ENCODE measurements at regions not wholly inside any gene's neighbourhood (a gene's known extent, or its start where the extent isn't known, plus 50 kb on each side); places are given as distances from the start of the nearest gene placed in this dataset.

DNA sequence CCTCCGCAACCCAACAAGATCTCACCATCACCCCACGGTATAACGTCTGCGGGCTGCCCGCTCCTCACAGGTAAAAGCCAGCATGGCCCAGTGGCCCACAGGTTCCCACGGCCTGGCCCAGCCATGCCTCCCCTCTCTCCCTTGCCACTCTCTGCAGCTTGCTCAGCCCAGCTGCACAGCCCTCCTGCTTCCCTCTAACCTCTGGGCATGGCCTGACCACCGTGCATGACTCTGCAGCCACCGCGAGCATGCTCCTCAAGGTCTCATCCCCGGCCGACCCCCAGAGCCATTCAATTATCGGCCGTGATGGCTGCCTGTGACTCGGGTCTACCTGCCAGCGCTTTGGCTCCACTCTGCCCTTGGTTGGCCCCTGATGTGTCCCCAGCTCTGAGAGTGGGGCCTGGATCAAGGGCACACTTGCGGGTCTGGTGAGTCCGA, 185.5 kb downstream of the CTTN start:
- no peak for TF ChIP-seq EZH2 (IDR thresholded peaks at IDR 0.05; ENCODE audit: borderline replicate concordance)
- TF ChIP-seq EZH2phosphoT487 (IDR thresholded peaks at IDR 0.05; ENCODE audit: low read depth, severe bottlenecking, unreplicated experiment), result no peak
- TF ChIP-seq, protein P1, sequence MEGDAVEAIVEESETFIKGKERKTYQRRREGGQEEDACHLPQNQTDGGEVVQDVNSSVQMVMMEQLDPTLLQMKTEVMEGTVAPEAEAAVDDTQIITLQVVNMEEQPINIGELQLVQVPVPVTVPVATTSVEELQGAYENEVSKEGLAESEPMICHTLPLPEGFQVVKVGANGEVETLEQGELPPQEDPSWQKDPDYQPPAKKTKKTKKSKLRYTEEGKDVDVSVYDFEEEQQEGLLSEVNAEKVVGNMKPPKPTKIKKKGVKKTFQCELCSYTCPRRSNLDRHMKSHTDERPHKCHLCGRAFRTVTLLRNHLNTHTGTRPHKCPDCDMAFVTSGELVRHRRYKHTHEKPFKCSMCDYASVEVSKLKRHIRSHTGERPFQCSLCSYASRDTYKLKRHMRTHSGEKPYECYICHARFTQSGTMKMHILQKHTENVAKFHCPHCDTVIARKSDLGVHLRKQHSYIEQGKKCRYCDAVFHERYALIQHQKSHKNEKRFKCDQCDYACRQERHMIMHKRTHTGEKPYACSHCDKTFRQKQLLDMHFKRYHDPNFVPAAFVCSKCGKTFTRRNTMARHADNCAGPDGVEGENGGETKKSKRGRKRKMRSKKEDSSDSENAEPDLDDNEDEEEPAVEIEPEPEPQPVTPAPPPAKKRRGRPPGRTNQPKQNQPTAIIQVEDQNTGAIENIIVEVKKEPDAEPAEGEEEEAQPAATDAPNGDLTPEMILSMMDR (IDR thresholded peaks at IDR 0.05; ENCODE audit: poor library complexity), result no peak
- Histone ChIP-seq H3K4me2 (no peak overlapping the region), H3K79me2 (no peaks in the 10 kb centered on the region), H3K27me3 (no peaks in the 10 kb centered on the region), H2AFZ (no peak overlapping the region), H3K4me1 (ENCODE audit: insufficient read depth) (no peaks in the 10 kb centered on the region), H3K9me3 (ENCODE audit: low read depth) (no peaks in the 10 kb centered on the region), H3K27ac (no peak overlapping the region), H3K36me3 (replicated peaks; ENCODE audit: insufficient read depth, low read depth) (no peaks in the 10 kb centered on the region), H4K20me1 (ENCODE audit: insufficient read depth, poor library complexity, severe bottlenecking) (no peaks in the 10 kb centered on the region), H3K4me3 (no peak overlapping the region), H3K9me2 (replicated peaks; ENCODE audit: insufficient read depth) (no peaks in the 10 kb centered on the region)
- DNase-seq (ENCODE audit: low spot score), result no peak
- 97% methylated on average over 17 of the region's 17 CpGs for WGBS (ENCODE audit: low lambda C conversion rate, missing lambda C conversion rate)

DNA sequence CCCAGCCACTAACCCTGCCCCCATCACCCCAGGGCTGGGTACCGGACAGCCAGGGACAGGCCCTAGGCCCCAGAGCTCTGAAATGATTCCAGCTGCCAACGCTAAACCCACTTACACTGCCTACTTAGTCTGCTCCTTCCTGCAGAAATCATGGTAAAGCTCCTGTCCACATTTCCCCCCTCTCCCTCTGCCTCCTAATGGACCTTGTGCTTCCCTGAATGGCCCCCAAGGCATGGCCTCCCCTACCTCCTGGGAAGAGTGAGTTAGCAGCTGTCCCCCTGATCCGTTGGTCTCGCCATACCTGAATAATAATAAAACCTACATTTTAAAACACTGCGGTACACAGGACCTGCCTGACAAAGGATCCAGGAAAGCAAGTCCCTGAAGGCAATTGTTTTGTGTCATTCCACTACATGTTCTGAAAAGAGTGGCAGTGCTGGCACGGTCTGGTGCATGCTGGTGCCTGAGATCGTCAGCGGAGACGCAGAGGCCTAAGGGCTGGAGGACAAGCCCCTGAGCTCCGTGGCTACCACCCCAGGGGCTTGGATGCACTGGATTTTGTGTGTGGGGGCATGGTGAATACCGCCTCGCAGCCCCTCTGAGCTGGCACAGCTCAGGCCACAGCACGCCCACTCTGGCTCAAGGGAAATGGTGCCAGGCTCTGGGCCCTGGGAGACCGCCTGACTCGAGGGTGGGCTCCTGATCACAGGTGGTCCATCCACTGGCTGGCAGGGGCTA, 186.3 kb downstream of the CTTN start:
- Histone ChIP-seq H3K79me2 (no peaks in the 10 kb centered on the region), H2AFZ (no peak overlapping the region), H3K36me3 (replicated peaks; ENCODE audit: insufficient read depth, low read depth) (no peaks in the 10 kb centered on the region), H3K27ac (no peak overlapping the region), H3K4me3 (no peak overlapping the region), H3K27me3 (no peaks in the 10 kb centered on the region), H4K20me1 (ENCODE audit: insufficient read depth, poor library complexity, severe bottlenecking) (no peaks in the 10 kb centered on the region), H3K9me2 (replicated peaks; ENCODE audit: insufficient read depth) (no peaks in the 10 kb centered on the region), H3K4me2 (no peak overlapping the region), H3K4me1 (ENCODE audit: insufficient read depth) (no peaks in the 10 kb centered on the region), H3K9me3 (ENCODE audit: low read depth) (no peaks in the 10 kb centered on the region)
- WGBS (ENCODE audit: low lambda C conversion rate, missing lambda C conversion rate), result 88% methylated on average over 15 of the region's 15 CpGs
- TF ChIP-seq EZH2phosphoT487 (IDR thresholded peaks at IDR 0.05; ENCODE audit: low read depth, severe bottlenecking, unreplicated experiment), result no peak
- TF ChIP-seq, protein P1 (IDR thresholded peaks at IDR 0.05; ENCODE audit: poor library complexity), result no peak
- TF ChIP-seq EZH2 (IDR thresholded peaks at IDR 0.05; ENCODE audit: borderline replicate concordance), result no peak
- no peak for DNase-seq (ENCODE audit: low spot score)

DNA sequence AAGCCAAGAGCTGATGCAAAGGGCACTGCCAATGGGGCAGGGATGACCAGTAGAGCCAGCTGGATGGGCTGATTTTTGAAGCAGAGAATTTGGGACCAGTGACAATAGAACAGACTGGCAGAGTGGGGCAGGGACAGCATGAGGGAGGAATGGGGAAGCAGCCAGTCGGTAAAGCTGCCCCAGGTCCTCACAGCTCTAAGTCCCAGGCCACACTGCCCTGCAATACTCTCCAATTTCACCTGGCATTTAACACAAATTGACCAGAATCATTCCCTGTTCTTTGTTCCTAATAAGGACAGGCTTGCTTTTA, 186.9 kb downstream of the CTTN start:
- TF ChIP-seq EZH2 (IDR thresholded peaks at IDR 0.05; ENCODE audit: borderline replicate concordance), result no peak
- TF ChIP-seq EZH2phosphoT487 (IDR thresholded peaks at IDR 0.05; ENCODE audit: low read depth, severe bottlenecking, unreplicated experiment), result no peak
- TF ChIP-seq, protein P1 (IDR thresholded peaks at IDR 0.05; ENCODE audit: poor library complexity), result no peak

More for the DNA sequence above, 186.9 kb downstream of the CTTN start:
- Histone ChIP-seq H3K4me2 (no peak overlapping the region), H3K4me3 (no peak overlapping the region), H3K9me2 (replicated peaks; ENCODE audit: insufficient read depth) (no peaks in the 10 kb centered on the region), H4K20me1 (ENCODE audit: insufficient read depth, poor library complexity, severe bottlenecking) (no peaks in the 10 kb centered on the region), H3K27ac (no peak overlapping the region), H3K36me3 (replicated peaks; ENCODE audit: insufficient read depth, low read depth) (no peaks in the 10 kb centered on the region), H3K9me3 (ENCODE audit: low read depth) (no peaks in the 10 kb centered on the region), H2AFZ (no peak overlapping the region), H3K27me3 (no peaks in the 10 kb centered on the region), H3K4me1 (ENCODE audit: insufficient read depth) (no peaks in the 10 kb centered on the region), H3K79me2 (no peaks in the 10 kb centered on the region)
- 88% methylated on average over 1 of the region's 1 CpG for WGBS (ENCODE audit: low lambda C conversion rate, missing lambda C conversion rate)
- no peak for DNase-seq (ENCODE audit: low spot score)
